Activated T-cell treated with anti-CD3 and anti-CD28 coated beads for 1 hour (primary cell): ENCODE measurements at regions not wholly inside any gene's neighbourhood (a gene's known extent, or its start where the extent isn't known, plus 50 kb on each side); places are given as distances from the start of the nearest gene placed in this dataset.
"Not testable (repeated sequence)": the region's sequence is repeated elsewhere in the genome, so short reads cannot be mapped to it uniquely, and the experiment has no call there.

Experiments
- DNase-seq: peaks from one replicate; pipeline ENCODE4 v3.0.0-alpha.2; 2020; ENCODE audit warnings: low read depth

- not testable (repeated sequence) for DNase-seq
These were observed 70.4 kb upstream of the ALCAM start for GRCh38 chr3:105296182-105296822.

- no peak for DNase-seq
These were observed 62.2 kb upstream of the ALCAM start for GRCh38 chr3:105304487-105304886.

- no peak for DNase-seq
These were observed 51.6 kb upstream of the ALCAM start for GRCh38 chr3:105315144-105315543.

DNA sequence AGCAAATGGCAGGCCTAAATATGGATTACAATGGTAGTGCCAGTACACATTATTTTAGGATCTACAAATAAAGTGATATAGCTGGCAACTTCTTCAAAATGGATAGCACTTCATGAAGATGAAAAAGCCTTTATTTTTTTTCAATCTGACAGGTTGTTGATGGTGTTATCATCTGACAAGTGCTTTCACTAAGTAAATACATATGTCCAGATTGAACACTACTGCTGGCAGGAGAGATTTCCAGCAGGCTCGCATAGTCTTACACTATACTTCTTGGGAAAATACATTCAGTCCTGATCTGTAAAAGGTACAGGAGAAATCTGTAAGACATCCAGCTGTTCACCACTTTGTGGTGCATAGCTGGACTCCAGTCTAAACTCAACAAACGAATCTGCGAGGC, 50.9 kb upstream of the ALCAM start:
- DNase-seq = no peak

GRCh38 chr3:105316331-105316730, 50.4 kb upstream of the ALCAM start:
- DNase-seq = no peak
